PFSK-1 (cell line): ENCODE measurements at regions not wholly inside any gene's neighbourhood (a gene's known extent, or its start where the extent isn't known, plus 50 kb on each side); places are given as distances from the start of the nearest gene placed in this dataset.

ENCODE experiments used
- FOXP2 ChIP-seq: optimal IDR thresholded peaks from 2 replicates; pipeline ENCODE3; 2011; ENCODE audit warnings: borderline replicate concordance, control low read depth, inconsistent platforms; ENCODE audit not compliant: insufficient read depth; ENCODE audit errors: extremely low read length, extremely low read depth
- POLR2AphosphoS5 ChIP-seq: IDR thresholded peaks from 2 replicates; pipeline ENCODE4 v1.6.1; 2012; ENCODE audit warnings: low read depth, mild to moderate bottlenecking, control low read depth, low read length, moderate library complexity
- SIN3A ChIP-seq: IDR thresholded peaks from 2 replicates; pipeline ENCODE4 v1.6.1; 2012; ENCODE audit warnings: mild to moderate bottlenecking, low read length, moderate library complexity, borderline replicate concordance; ENCODE audit not compliant: insufficient read depth
- TAF1 ChIP-seq: IDR thresholded peaks from 2 replicates; pipeline ENCODE4 v1.6.1; 2012; ENCODE audit warnings: low read length, control low read depth, borderline replicate concordance; ENCODE audit not compliant: insufficient read depth
- TF ChIP-seq, protein P1 (sequence below), 2 experiments: IDR thresholded peaks; 2 replicates each; pipeline versions ENCODE4 v1.6.1 to v1.8.0; 2011 to 2012; ENCODE audit warnings: low read depth in 2 of 2, low read length in 2 of 2, control low read depth in 1 of 2, inconsistent platforms in 1 of 2, mild to moderate bottlenecking in 1 of 2, moderate library complexity in 1 of 2; ENCODE audit not compliant: insufficient read depth in 1 of 2

DNA sequence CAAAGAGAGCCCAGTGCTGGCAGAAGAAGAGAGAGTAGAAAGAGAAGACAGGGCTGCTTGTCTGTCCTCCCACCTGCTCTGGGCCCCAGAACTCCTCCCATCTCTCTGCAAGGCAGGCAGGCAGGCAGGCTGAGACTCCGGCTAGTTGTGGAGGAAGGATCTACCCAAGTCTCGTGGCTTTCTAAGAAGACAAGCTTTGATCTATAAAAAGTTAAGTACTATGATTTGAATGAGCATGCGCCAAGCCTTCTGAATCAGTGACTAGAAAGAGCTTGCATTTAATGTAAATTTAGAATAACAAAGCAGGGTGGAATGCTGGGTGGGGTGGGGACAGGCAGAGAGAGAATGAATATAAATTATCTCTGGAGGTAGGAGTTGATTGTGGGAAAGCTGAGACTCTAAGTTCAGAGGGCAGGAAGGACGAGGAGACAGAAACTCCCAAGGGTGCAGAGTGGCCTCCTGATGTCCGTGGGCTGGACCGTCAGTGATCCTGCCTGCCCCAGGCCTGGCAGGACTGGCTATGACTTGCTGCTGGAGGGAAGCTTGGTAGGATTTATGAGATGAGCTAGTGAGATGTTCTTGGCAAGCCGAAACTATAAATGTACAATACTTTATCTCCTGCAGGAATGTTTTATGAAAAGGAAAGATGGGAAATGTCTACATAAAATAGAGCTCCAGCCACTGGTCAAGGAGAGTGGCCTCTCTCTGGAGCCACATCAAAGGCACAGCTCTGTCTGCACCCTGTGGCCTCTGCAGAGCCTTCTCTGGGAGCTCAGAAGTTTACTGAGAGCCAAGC, 447.5 kb downstream of the TNS1 start:
- TF ChIP-seq POLR2AphosphoS5 (no peak), TAF1 (no peak), FOXP2 (no peak), SIN3A (no peak)
- TF ChIP-seq, protein P1, sequence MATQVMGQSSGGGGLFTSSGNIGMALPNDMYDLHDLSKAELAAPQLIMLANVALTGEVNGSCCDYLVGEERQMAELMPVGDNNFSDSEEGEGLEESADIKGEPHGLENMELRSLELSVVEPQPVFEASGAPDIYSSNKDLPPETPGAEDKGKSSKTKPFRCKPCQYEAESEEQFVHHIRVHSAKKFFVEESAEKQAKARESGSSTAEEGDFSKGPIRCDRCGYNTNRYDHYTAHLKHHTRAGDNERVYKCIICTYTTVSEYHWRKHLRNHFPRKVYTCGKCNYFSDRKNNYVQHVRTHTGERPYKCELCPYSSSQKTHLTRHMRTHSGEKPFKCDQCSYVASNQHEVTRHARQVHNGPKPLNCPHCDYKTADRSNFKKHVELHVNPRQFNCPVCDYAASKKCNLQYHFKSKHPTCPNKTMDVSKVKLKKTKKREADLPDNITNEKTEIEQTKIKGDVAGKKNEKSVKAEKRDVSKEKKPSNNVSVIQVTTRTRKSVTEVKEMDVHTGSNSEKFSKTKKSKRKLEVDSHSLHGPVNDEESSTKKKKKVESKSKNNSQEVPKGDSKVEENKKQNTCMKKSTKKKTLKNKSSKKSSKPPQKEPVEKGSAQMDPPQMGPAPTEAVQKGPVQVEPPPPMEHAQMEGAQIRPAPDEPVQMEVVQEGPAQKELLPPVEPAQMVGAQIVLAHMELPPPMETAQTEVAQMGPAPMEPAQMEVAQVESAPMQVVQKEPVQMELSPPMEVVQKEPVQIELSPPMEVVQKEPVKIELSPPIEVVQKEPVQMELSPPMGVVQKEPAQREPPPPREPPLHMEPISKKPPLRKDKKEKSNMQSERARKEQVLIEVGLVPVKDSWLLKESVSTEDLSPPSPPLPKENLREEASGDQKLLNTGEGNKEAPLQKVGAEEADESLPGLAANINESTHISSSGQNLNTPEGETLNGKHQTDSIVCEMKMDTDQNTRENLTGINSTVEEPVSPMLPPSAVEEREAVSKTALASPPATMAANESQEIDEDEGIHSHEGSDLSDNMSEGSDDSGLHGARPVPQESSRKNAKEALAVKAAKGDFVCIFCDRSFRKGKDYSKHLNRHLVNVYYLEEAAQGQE (IDR thresholded peaks at IDR 0.05; ENCODE audit: insufficient read depth in 1 of 2, low read depth in 2 of 2, low read length in 2 of 2): no peak

DNA sequence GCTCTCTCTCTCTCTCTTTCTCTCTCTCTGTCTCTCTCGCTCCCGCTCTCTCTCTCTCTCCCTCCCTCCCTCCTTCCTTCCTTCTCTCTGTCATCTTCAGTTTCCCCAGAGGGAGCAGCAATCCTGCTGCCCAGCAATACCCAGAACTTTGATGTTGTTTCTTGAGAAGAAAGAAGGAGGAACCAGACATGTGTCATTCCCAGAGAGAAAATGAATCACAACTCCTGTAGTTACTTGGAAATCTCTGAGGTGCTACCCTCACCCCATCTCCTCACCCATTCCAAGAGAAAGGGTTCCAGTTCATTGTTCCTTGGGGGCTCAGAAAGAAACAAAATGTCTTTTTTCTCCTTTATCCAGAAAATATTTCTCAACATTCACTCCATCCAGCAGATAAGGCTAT, 449.1 kb downstream of the TNS1 start:
- TF ChIP-seq, protein P1 (IDR thresholded peaks at IDR 0.05; ENCODE audit: insufficient read depth in 1 of 2, low read depth in 2 of 2, low read length in 2 of 2): no peak
- TF ChIP-seq SIN3A: no peak
- no peak for TF ChIP-seq FOXP2
- no peak for TF ChIP-seq TAF1
- no peak for TF ChIP-seq POLR2AphosphoS5

DNA sequence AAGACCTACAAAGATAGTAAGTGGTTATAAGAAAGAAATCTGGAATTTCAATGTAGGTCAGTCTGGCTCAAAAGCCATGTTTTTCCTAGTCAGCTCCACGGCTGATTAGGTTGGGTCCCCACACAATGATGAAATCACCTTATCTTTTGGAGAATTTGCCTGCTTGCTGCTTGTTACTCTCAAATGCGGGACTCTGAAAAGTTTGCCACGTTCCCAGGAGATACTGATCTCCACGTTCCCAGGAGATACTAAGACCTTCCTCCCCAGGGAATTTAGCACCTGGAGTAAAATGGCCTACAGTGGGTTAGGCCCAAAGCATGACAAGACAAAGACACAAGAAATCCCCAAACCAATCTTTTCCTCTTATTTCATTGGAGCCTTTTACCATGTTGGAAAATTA, 449.6 kb downstream of the TNS1 start:
- TF ChIP-seq FOXP2 (no peak), TAF1 (no peak), SIN3A (no peak), POLR2AphosphoS5 (no peak)
- TF ChIP-seq, protein P1 (IDR thresholded peaks at IDR 0.05; ENCODE audit: insufficient read depth in 1 of 2, low read depth in 2 of 2, low read length in 2 of 2): no peak

DNA sequence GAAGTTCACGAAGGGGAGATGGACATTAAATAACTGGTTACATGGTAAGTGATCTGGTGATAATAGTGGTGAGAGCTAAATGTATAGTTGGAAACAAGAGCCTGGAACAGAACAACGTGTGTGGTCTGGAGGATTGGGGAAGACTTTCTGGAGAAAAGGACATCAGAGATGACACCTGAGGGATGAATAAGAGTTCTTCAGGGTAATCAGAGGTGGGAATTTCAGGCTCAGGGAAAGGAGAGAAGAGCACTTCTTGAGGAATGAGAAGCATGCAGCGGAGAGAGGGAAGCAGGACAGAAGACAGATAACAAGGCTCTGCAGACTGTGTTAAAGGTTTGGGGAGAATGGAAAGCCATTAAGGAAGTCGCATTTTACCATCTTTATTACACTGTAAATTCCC, 450.7 kb downstream of the TNS1 start:
- TF ChIP-seq, protein P1 (IDR thresholded peaks at IDR 0.05; ENCODE audit: insufficient read depth in 1 of 2, low read depth in 2 of 2, low read length in 2 of 2): no peak
- TF ChIP-seq FOXP2: no peak
- TF ChIP-seq SIN3A: no peak
- TF ChIP-seq POLR2AphosphoS5: no peak

DNA sequence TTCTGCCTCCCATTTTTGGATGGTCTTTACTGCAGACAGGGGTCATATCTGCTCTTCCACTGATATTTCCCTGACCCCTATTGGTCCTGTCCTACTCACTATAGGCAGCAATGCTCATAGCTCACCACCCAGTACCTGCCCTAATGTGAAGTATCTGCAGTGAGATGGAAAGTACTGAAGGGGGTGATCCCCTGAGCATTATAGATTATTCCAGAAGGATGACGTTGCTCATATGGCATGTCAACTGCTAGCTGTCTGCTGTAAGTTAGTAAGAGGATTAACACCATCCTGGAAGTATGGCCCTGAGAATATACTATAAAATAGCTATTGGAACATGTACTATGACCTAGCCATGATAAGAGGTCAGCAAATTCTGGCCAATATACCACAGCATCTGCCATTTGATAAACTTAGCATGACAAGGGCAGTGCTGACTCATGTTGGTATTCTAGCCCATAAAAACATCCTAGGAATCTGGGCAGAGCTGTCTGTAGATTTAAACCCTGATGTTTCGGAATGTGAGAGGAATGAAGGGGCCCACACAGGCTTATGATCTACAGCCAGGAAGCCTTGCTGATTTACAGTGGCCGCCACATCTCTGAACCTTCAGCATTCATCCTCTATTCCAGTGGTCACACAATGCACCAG, 451.4 kb downstream of the TNS1 start:
- TF ChIP-seq SIN3A (no peak), TAF1 (no peak), FOXP2 (no peak), POLR2AphosphoS5 (no peak)
- TF ChIP-seq, protein P1 (IDR thresholded peaks at IDR 0.05; ENCODE audit: insufficient read depth in 1 of 2, low read depth in 2 of 2, low read length in 2 of 2): no peak
